ENCODE measurements at regions not wholly inside any gene's neighbourhood (a gene's known extent, or its start where the extent isn't known, plus 50 kb on each side); places are given as distances from the start of the nearest gene placed in this dataset.

DNA sequence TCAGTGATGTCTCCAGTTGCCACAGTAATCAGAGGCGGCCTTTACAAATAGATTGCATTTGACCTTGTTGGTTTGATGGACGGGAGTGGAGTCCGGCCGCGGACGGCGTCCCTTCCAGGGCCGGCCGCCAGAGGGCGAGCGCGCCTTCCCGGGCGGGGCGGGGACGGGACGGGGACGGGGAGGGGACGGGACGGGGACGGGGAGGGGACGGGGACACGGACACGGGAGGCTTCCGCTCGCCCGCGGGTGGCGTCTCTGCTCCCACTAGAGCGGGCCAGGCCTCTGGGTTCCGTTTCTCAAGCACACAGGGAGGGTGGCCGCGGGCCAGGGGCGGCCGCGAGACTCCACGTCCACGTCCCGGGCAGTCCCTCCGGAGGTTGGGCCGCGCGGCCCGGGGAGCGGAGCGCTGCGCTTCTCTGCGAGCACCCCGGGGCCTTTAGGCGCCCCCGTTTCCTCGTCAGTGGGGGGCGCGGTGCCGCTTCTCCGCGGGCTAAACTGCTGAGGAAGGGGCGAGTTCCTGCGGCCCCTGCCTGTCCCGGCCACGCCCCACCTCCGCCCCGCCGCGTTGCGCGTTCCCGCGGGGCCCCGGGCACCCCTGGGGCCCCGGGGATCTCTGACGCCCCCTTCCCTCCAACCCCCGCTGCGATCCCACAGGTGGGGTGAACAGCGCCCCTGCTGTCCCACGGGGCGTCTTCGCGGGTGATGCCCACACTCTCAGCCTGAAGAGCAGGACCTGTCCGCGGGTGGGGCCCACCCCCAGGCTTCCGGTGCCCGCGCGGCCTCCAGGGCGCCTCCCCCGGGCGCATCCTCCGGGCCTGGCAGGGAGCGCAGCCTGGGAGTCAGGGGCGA lies 84.2 kb upstream of the MKI67 start (continued):
- TF ChIP-seq ZFY (CRISPR knock-in tag; IDR thresholded peaks at IDR 0.05) (0 out of 2 replicates have a peak, but pooled peaks have one; percentile 15), KDM2A (CRISPR knock-in tag; IDR thresholded peaks at IDR 0.05; ENCODE audit: borderline replicate concordance, low read depth) (peak; percentile 49; the same call in 1 of the 2 replicates), ATRX (CRISPR knock-in tag; IDR thresholded peaks at IDR 0.05; ENCODE audit: borderline replicate concordance) (no peak), PHF8 (CRISPR knock-in tag; IDR thresholded peaks at IDR 0.05) (peak; percentile 33; the same call in 1 of the 2 replicates), SALL1 (CRISPR knock-in tag; IDR thresholded peaks at IDR 0.05) (peak; percentile 41; the same call in 1 of the 2 replicates), TBL1XR1 (IDR thresholded peaks at IDR 0.05; ENCODE audit: borderline replicate concordance, low read length, partially characterized antibody) (no peak), CEBPG (CRISPR knock-in tag; IDR thresholded peaks at IDR 0.05) (no peak), RARA (CRISPR knock-in tag; IDR thresholded peaks at IDR 0.05) (no peak), HNRNPK (IDR thresholded peaks at IDR 0.05; ENCODE audit: low read depth, low read length, poor library complexity, severe bottlenecking) (peak; percentile 74), KLF6 (CRISPR knock-in tag; IDR thresholded peaks at IDR 0.05) (no peak), HNRNPL (IDR thresholded peaks at IDR 0.05; ENCODE audit: low read depth, low read length) (0 out of 2 replicates have a peak, but pooled peaks have one; percentile 27), GATA4 (IDR thresholded peaks at IDR 0.05; ENCODE audit: borderline replicate concordance, low read depth) (no peak)
- TF ChIP-seq, protein P1, sequence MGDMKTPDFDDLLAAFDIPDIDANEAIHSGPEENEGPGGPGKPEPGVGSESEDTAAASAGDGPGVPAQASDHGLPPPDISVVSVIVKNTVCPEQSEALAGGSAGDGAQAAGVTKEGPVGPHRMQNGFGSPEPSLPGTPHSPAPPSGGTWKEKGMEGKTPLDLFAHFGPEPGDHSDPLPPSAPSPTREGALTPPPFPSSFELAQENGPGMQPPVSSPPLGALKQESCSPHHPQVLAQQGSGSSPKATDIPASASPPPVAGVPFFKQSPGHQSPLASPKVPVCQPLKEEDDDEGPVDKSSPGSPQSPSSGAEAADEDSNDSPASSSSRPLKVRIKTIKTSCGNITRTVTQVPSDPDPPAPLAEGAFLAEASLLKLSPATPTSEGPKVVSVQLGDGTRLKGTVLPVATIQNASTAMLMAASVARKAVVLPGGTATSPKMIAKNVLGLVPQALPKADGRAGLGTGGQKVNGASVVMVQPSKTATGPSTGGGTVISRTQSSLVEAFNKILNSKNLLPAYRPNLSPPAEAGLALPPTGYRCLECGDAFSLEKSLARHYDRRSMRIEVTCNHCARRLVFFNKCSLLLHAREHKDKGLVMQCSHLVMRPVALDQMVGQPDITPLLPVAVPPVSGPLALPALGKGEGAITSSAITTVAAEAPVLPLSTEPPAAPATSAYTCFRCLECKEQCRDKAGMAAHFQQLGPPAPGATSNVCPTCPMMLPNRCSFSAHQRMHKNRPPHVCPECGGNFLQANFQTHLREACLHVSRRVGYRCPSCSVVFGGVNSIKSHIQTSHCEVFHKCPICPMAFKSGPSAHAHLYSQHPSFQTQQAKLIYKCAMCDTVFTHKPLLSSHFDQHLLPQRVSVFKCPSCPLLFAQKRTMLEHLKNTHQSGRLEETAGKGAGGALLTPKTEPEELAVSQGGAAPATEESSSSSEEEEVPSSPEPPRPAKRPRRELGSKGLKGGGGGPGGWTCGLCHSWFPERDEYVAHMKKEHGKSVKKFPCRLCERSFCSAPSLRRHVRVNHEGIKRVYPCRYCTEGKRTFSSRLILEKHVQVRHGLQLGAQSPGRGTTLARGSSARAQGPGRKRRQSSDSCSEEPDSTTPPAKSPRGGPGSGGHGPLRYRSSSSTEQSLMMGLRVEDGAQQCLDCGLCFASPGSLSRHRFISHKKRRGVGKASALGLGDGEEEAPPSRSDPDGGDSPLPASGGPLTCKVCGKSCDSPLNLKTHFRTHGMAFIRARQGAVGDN (CRISPR knock-in tag; IDR thresholded peaks at IDR 0.05), result 0 out of 2 replicates have a peak, but pooled peaks have one; percentile 12
- TF ChIP-seq, protein P2, sequence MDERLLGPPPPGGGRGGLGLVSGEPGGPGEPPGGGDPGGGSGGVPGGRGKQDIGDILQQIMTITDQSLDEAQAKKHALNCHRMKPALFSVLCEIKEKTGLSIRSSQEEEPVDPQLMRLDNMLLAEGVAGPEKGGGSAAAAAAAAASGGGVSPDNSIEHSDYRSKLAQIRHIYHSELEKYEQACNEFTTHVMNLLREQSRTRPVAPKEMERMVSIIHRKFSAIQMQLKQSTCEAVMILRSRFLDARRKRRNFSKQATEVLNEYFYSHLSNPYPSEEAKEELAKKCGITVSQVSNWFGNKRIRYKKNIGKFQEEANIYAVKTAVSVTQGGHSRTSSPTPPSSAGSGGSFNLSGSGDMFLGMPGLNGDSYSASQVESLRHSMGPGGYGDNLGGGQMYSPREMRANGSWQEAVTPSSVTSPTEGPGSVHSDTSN (CRISPR knock-in tag; IDR thresholded peaks at IDR 0.05), result 0 out of 2 replicates have a peak, but pooled peaks have one; percentile 39
- TF ChIP-seq, protein P3, sequence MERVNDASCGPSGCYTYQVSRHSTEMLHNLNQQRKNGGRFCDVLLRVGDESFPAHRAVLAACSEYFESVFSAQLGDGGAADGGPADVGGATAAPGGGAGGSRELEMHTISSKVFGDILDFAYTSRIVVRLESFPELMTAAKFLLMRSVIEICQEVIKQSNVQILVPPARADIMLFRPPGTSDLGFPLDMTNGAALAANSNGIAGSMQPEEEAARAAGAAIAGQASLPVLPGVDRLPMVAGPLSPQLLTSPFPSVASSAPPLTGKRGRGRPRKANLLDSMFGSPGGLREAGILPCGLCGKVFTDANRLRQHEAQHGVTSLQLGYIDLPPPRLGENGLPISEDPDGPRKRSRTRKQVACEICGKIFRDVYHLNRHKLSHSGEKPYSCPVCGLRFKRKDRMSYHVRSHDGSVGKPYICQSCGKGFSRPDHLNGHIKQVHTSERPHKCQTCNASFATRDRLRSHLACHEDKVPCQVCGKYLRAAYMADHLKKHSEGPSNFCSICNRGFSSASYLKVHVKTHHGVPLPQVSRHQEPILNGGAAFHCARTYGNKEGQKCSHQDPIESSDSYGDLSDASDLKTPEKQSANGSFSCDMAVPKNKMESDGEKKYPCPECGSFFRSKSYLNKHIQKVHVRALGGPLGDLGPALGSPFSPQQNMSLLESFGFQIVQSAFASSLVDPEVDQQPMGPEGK (CRISPR knock-in tag; IDR thresholded peaks at IDR 0.05), result peak; percentile 43; the same call in 1 of the 2 replicates

All from HepG2 (cell line).